Omental fat pad (tissue), 3 donors: ENCODE measurements at regions not wholly inside any gene's neighbourhood (a gene's known extent, or its start where the extent isn't known, plus 50 kb on each side); places are given as distances from the start of the nearest gene placed in this dataset.

ENCODE experiments used
- ATAC-seq: fragments of 150-250 bp; one replicate; pipeline ENCODE4 v1.9.1; 2016; ENCODE audit warnings: mild to moderate bottlenecking, moderate library complexity; ENCODE audit not compliant: low FRiP score
- DNase-seq: peaks from one replicate; pipeline ENCODE4 v3.0.0-alpha.2; 2019; ENCODE audit warnings: low spot score
- TF ChIP-seq, protein P1 (sequence below), 3 donors: fragments of 450-650 bp; IDR thresholded peaks; one replicate each; pipeline ENCODE4 v1.5.1; 2016 to 2017; ENCODE audit warnings: antibody characterized with exemption in 3 of 3, mild to moderate bottlenecking in 3 of 3, moderate library complexity in 2 of 3

DNA sequence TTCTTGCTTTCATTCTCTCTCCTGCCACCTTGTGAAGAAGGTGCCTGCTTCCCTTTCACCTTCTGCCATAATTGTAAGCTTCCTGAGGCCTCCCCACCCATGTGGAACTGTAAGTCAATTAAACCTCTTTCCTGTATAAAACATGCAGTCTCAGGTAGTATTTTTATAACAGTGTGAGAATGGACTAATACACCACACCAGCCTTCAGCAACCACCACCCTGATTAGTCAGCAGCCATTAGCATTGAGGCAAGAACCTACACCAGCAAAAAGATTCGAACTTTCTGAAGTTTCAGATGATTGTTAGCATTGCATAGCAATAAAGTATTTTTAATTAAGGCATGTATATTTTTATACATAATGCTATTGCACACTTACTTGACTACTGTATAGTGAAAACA is 980.2 kb downstream of the EFNA5 start:
- DNase-seq (no peak), ATAC-seq (no peak)
- TF ChIP-seq, protein P1, sequence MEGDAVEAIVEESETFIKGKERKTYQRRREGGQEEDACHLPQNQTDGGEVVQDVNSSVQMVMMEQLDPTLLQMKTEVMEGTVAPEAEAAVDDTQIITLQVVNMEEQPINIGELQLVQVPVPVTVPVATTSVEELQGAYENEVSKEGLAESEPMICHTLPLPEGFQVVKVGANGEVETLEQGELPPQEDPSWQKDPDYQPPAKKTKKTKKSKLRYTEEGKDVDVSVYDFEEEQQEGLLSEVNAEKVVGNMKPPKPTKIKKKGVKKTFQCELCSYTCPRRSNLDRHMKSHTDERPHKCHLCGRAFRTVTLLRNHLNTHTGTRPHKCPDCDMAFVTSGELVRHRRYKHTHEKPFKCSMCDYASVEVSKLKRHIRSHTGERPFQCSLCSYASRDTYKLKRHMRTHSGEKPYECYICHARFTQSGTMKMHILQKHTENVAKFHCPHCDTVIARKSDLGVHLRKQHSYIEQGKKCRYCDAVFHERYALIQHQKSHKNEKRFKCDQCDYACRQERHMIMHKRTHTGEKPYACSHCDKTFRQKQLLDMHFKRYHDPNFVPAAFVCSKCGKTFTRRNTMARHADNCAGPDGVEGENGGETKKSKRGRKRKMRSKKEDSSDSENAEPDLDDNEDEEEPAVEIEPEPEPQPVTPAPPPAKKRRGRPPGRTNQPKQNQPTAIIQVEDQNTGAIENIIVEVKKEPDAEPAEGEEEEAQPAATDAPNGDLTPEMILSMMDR (IDR thresholded peaks at IDR 0.05), result no peak

DNA sequence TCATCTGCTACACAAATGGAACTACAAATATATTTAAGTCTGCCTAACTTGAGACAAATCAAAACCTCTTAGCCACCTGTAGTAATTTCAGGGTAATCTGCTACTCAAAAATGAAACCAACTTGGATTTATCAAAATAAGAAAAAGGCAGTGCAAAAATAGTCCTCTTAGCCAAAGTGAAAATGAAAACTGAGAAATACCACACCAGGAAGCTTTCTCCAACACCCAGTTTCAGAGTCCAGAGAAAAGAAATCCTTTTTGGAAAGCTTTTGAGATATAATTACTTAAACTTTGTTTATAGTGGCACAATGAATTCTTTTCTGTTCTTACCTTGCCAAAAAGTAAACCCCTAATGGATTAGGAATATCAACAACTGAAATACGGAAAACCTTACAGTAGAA is 990.4 kb downstream of the EFNA5 start:
- ATAC-seq (no peak), DNase-seq (no peak)
- TF ChIP-seq, protein P1 (IDR thresholded peaks at IDR 0.05), result no peak

DNA sequence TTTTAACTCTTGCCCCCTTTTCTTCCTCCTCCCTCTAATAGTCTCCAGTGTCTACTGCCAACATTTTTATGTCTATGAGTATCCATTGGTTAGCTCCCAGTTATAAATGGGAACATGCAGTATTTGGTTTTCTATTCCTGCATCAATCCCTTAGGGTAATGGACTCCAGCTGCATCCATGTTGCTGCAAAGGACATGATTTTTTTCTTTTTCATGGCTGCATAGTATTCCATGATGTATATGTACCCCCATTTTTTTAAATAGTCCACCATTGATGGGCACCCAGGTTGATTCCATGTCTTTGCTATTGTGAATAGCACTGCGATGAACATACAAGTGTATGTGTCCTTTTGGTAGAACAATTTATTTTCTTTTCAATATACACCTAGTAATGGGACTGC is 993.7 kb downstream of the EFNA5 start:
- DNase-seq, result no peak
- TF ChIP-seq, protein P1 (IDR thresholded peaks at IDR 0.05), result no peak
- no peak for ATAC-seq

DNA sequence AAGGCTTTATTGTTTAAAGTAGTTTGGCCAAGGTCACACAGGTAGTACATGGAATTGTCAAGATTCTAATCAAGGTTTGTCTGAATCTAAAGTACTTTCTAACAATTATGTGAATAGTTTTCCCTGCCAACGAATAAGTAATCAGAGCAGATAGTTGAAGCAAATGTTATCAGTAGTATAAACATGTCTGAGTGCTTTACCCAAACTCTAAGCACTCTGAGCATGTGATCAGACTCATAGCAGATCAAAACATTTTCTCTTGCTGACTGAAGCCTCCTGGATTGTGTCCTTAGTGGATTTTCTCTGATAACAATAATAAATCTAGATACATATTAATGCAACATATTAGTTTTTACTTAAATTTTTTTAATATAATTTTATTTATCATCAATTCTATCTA is 995.0 kb downstream of the EFNA5 start:
- DNase-seq, result no peak
- ATAC-seq, result no peak
- TF ChIP-seq, protein P1 (IDR thresholded peaks at IDR 0.05), result no peak

DNA sequence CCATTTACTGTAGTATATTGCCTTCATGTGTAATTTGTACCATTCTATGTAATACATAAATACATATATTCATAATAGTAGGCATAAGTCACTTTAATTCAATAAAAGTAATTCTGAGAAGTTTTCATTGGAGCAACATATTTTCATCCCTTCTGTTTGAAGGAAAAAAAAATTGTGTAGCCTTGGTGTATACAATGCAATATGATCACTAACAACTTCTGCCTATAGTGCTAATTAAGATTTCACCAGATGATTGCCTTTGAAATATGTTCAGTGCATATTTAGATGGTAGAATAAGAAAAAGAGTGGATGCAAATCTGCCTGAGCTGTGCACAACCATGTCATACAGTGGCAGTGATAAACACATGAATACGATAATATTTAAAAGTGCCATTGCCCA is 996.8 kb downstream of the EFNA5 start:
- no peak for ATAC-seq
- no peak for DNase-seq
- TF ChIP-seq, protein P1 (IDR thresholded peaks at IDR 0.05), result no peak

DNA sequence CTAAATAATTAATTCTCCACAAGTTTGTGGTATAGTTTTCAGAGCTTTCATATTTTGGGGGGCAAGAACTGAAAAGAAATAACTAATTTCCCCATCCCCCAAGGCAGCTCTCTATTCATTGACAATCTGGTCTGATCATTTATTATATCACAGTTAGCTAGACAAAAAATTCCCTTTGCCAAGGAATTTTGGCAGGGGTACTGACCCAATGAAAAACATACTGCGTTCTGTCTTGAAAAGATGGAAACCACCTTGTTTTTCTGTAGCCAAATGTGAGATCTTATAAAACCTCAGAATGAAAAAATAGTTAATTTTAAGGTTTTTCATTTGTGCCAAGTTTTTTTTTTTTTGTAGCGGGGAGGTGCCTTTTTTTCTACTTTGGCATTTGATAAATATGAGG is 1008.9 kb downstream of the EFNA5 start:
- DNase-seq, result no peak
- ATAC-seq, result no peak
- TF ChIP-seq, protein P1 (IDR thresholded peaks at IDR 0.05), result no peak

DNA sequence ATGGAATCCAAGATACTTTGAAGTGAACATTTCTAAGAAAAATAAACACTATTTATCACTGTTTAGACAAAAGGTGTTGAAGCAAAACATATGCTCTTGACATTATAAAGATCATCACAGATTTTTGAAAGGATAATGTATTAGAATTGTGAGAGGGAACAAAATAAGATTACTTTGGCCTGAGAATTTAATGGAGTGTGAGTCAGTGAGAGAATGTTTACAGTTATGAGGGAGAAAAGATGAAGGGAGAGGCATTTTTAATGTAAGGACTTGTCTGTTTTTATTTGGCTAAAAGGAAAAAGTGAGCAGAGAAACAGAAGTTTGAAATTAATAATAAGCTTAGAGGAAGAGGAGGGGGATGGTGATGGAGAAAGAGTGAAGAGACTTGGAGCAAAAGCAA is 1010.1 kb downstream of the EFNA5 start:
- TF ChIP-seq, protein P1 (IDR thresholded peaks at IDR 0.05), result no peak
- DNase-seq (no peak), ATAC-seq (no peak)
